GM12891 (cell line): ENCODE measurements at regions not wholly inside any gene's neighbourhood (a gene's known extent, or its start where the extent isn't known, plus 50 kb on each side); places are given as distances from the start of the nearest gene placed in this dataset.

Source experiments
- POLR2A ChIP-seq: IDR thresholded peaks from 2 replicates; pipeline ENCODE4 v1.6.1; 2011; ENCODE audit warnings: low read depth, low read length, control low read depth
- POLR2AphosphoS5 ChIP-seq: IDR thresholded peaks from 2 replicates; pipeline ENCODE4 v1.6.1; 2011; ENCODE audit warnings: low read depth, low read length, control low read depth
- SPI1 ChIP-seq: IDR thresholded peaks from 2 replicates; pipeline ENCODE4 v1.6.1; 2011; ENCODE audit warnings: low read depth, low read length, control low read depth

- TF ChIP-seq POLR2A (no peak), POLR2AphosphoS5 (no peak), SPI1 (no peak)
Observed at GRCh38 chr9:84187090-84187489, 153.5 kb downstream of the SLC28A3 start.
